ENCODE measurements at regions not wholly inside any gene's neighbourhood (a gene's known extent, or its start where the extent isn't known, plus 50 kb on each side); places are given as distances from the start of the nearest gene placed in this dataset.

GRCh38 chr20:52921340-52921739 is 50.8 kb upstream of the TSHZ2 start:
- no peak for DNase-seq

GRCh38 chr20:52918311-52918710 is 53.8 kb upstream of the TSHZ2 start:
- no peak for DNase-seq

- DNase-seq: no peak
These were observed 56.6 kb upstream of the TSHZ2 start for GRCh38 chr20:52915564-52915963.

GRCh38 chr20:52914870-52915269 is 57.3 kb upstream of the TSHZ2 start:
- no peak for DNase-seq

- no peak for DNase-seq
These were observed 58.3 kb upstream of the TSHZ2 start for GRCh38 chr20:52913650-52914387.

- peak in 1 of 3 experiments; percentile 27 for DNase-seq
These were observed 66.7 kb upstream of the TSHZ2 start for GRCh38 chr20:52905241-52905994.

- DNase-seq: no peak
These were observed 67.3 kb upstream of the TSHZ2 start for GRCh38 chr20:52904837-52905236.

- no peak for DNase-seq
These were observed 73.0 kb upstream of the TSHZ2 start for GRCh38 chr20:52899041-52899608.

- no peak for DNase-seq
These were observed 75.8 kb upstream of the TSHZ2 start for GRCh38 chr20:52896348-52896747.

GRCh38 chr20:52895701-52896100 is 76.5 kb upstream of the TSHZ2 start:
- no peak for DNase-seq

- no peak for DNase-seq
These were observed 76.9 kb upstream of the TSHZ2 start for GRCh38 chr20:52895235-52895634.

- DNase-seq: no peak
These were observed 78.7 kb upstream of the TSHZ2 start for GRCh38 chr20:52893498-52893897.

GRCh38 chr20:52892023-52892422 is 80.1 kb upstream of the TSHZ2 start:
- no peak for DNase-seq

GRCh38 chr20:52890130-52890529 is 82.0 kb upstream of the TSHZ2 start:
- no peak for DNase-seq

GRCh38 chr20:52889225-52889624 is 82.9 kb upstream of the TSHZ2 start:
- no peak for DNase-seq

- no peak for DNase-seq
These were observed 84.1 kb upstream of the TSHZ2 start for GRCh38 chr20:52888096-52888495.

- DNase-seq: no peak
These were observed 91.2 kb upstream of the TSHZ2 start for GRCh38 chr20:52880997-52881396.

- DNase-seq: no peak
These were observed 91.9 kb upstream of the TSHZ2 start for GRCh38 chr20:52880259-52880658.

GRCh38 chr20:52874241-52874640 is 97.9 kb upstream of the TSHZ2 start:
- DNase-seq: no peak

GRCh38 chr20:52869698-52870501 is 102.3 kb upstream of the TSHZ2 start:
- DNase-seq: no peak

- DNase-seq: no peak
These were observed 102.9 kb upstream of the TSHZ2 start for GRCh38 chr20:52869276-52869675.

GRCh38 chr20:52867305-52867704 is 104.9 kb upstream of the TSHZ2 start:
- DNase-seq: peak in 1 of 3 experiments; percentile 31

- peak in 1 of 3 experiments; percentile 29 for DNase-seq
These were observed 107.1 kb upstream of the TSHZ2 start for GRCh38 chr20:52864916-52865605.

All from NCI-H1417 (cell line).